HEK293 (cell line): ENCODE measurements at regions not wholly inside any gene's neighbourhood (a gene's known extent, or its start where the extent isn't known, plus 50 kb on each side); places are given as distances from the start of the nearest gene placed in this dataset.

Experiments
- ELK4 ChIP-seq: IDR thresholded peaks from 2 replicates; pipeline ENCODE4 v1.6.1; 2011; ENCODE audit warnings: mild to moderate bottlenecking, low read depth, low read length, borderline replicate concordance
- ZNF629 ChIP-seq: fragments of 450-650 bp; formaldehyde crosslinking; IDR thresholded peaks from 2 replicates; pipeline ENCODE4 v1.5.1; 2017; ENCODE audit warnings: missing biosample characterization, missing genetic modification characterization

GRCh38 chr21:28224191-28224726 lies 768.4 kb downstream of the LTN1 start:
- TF ChIP-seq ZNF629 (tag by site-specific recombination) (no peak), ELK4 (no peak)
